Astrocyte (in vitro differentiated cells and primary cell): ENCODE measurements at regions not wholly inside any gene's neighbourhood (a gene's known extent, or its start where the extent isn't known, plus 50 kb on each side); places are given as distances from the start of the nearest gene placed in this dataset.

Source experiments
- DNase-seq: peaks from one replicate; pipeline ENCODE4 v3.0.0-alpha.2; 2010; ENCODE audit warnings: low read depth
- FAIRE-seq: peaks from 2 replicates; lab custom pipeline; 2011; peaks lifted over from hg19 to GRCh38; lab: Jason Lieb, UNC
- H2AFZ ChIP-seq: 2 replicates; pipeline ENCODE4 v1.6.0; 2012; ENCODE audit warnings: low read depth, low read length, inconsistent platforms
- H3K27ac ChIP-seq: 2 replicates; pipeline ENCODE4 v1.5.1; 2011; ENCODE audit warnings: low read depth, low read length, inconsistent platforms
- H3K27me3 ChIP-seq: 2 replicates; pipeline ENCODE4 v1.6.0; 2011; ENCODE audit warnings: low read length, inconsistent platforms; ENCODE audit not compliant: insufficient read depth
- H3K36me3 ChIP-seq: 2 replicates; pipeline ENCODE4 v1.5.1; 2011; ENCODE audit warnings: low read length, inconsistent platforms; ENCODE audit not compliant: insufficient read depth
- H3K4me1 ChIP-seq: 2 replicates; pipeline ENCODE4 v1.5.1; 2011; ENCODE audit warnings: low read length, inconsistent platforms; ENCODE audit not compliant: insufficient read depth
- H3K4me2 ChIP-seq: 2 replicates; pipeline ENCODE4 v1.6.0; 2012; ENCODE audit warnings: low read length, inconsistent platforms
- H3K4me3 ChIP-seq: 2 replicates; pipeline ENCODE4 v1.5.1; 2011; ENCODE audit warnings: low read depth, mild to moderate bottlenecking, low read length, inconsistent platforms; ENCODE audit not compliant: insufficient read depth
- H3K79me2 ChIP-seq: 2 replicates; pipeline ENCODE4 v1.6.0; 2012; ENCODE audit warnings: mild to moderate bottlenecking, low read length, inconsistent platforms; ENCODE audit not compliant: insufficient read depth
- H3K9ac ChIP-seq: 2 replicates; pipeline ENCODE4 v1.6.0; 2012; ENCODE audit warnings: mild to moderate bottlenecking, low read length, inconsistent platforms
- H3K9me3 ChIP-seq: 2 replicates; pipeline ENCODE4 v1.5.1; 2012; ENCODE audit warnings: low read depth, mild to moderate bottlenecking, low read length, inconsistent platforms; ENCODE audit not compliant: insufficient read depth
- H4K20me1 ChIP-seq: 2 replicates; pipeline ENCODE4 v1.6.0; 2012; ENCODE audit warnings: low read length, inconsistent platforms; ENCODE audit not compliant: insufficient read depth
- H3K27ac Mint-ChIP-seq: one replicate; pipeline ENCODE4 v1.8.0; 2021; ENCODE audit warnings: mild to moderate bottlenecking, mixed read lengths; ENCODE audit not compliant: unreplicated experiment
- H3K27me3 Mint-ChIP-seq: one replicate; pipeline ENCODE4 v1.8.0; 2021; ENCODE audit warnings: low read depth, mixed read lengths; ENCODE audit not compliant: unreplicated experiment
- H3K36me3 Mint-ChIP-seq: one replicate; pipeline ENCODE4 v1.8.0; 2021; ENCODE audit warnings: low read depth, mixed read lengths; ENCODE audit not compliant: unreplicated experiment
- H3K4me1 Mint-ChIP-seq: one replicate; pipeline ENCODE4 v1.8.0; 2021; ENCODE audit warnings: low read depth, mixed read lengths; ENCODE audit not compliant: unreplicated experiment
- H3K4me3 Mint-ChIP-seq: one replicate; pipeline ENCODE4 v1.8.0; 2021; ENCODE audit warnings: mild to moderate bottlenecking, moderate library complexity, mixed read lengths; ENCODE audit not compliant: unreplicated experiment
- H3K9me3 Mint-ChIP-seq: one replicate; pipeline ENCODE4 v1.8.0; 2021; ENCODE audit warnings: mild to moderate bottlenecking, mixed read lengths; ENCODE audit not compliant: unreplicated experiment
- EZH2 ChIP-seq: IDR thresholded peaks from 2 replicates; pipeline ENCODE4 v1.6.1; 2012; ENCODE audit warnings: mild to moderate bottlenecking, low read length, inconsistent platforms; ENCODE audit not compliant: insufficient read depth
- TF ChIP-seq, protein P1 (sequence below): IDR thresholded peaks from 2 replicates; pipeline ENCODE4 v1.5.1; 2011; ENCODE audit warnings: low read depth, mild to moderate bottlenecking, inconsistent platforms, low read length, moderate library complexity; ENCODE audit not compliant: insufficient read depth

DNA sequence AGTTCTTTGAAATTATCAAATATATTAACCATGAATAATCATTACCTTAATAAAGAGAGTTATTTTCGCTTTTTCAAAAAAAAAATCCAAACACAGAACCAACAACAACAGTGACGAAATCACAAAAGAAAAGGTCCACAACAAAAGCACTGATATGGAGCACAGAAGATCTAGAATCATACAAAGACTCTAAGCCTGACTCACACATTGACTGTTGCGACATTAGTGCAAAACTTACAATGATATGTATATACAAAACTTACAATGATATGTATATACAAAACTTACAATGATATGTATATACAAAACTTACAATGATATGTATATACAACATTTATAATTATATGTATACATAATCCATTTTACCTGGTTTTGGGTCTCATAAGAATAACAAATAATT, 117.7 kb downstream of the USP22 start:
- Histone ChIP-seq H3K9me3 (no peaks in the 10 kb centered on the region), H3K79me2 (no peaks in the 10 kb centered on the region), H3K9ac (no peak overlapping the region), H3K4me2 (no peak overlapping the region), H3K27me3 (no peaks in the 10 kb centered on the region), H3K36me3 (no peaks in the 10 kb centered on the region), H3K27ac (no peak overlapping the region), H3K4me3 (no peak overlapping the region), H4K20me1 (no peaks in the 10 kb centered on the region), H3K4me1 (peaks cover 31% of the 10 kb centered on the region), H2AFZ (no peak overlapping the region)
- Mint-ChIP-seq H3K36me3 (no peaks in the 10 kb centered on the region), H3K4me1 (peaks cover 39% of the 10 kb centered on the region), H3K9me3 (no peaks in the 10 kb centered on the region), H3K27me3 (no peaks in the 10 kb centered on the region), H3K27ac (no peak overlapping the region), H3K4me3 (no peak overlapping the region)
- FAIRE-seq = no peak
- TF ChIP-seq, protein P1, sequence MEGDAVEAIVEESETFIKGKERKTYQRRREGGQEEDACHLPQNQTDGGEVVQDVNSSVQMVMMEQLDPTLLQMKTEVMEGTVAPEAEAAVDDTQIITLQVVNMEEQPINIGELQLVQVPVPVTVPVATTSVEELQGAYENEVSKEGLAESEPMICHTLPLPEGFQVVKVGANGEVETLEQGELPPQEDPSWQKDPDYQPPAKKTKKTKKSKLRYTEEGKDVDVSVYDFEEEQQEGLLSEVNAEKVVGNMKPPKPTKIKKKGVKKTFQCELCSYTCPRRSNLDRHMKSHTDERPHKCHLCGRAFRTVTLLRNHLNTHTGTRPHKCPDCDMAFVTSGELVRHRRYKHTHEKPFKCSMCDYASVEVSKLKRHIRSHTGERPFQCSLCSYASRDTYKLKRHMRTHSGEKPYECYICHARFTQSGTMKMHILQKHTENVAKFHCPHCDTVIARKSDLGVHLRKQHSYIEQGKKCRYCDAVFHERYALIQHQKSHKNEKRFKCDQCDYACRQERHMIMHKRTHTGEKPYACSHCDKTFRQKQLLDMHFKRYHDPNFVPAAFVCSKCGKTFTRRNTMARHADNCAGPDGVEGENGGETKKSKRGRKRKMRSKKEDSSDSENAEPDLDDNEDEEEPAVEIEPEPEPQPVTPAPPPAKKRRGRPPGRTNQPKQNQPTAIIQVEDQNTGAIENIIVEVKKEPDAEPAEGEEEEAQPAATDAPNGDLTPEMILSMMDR = no peak
- TF ChIP-seq EZH2 = no peak
- no peak for DNase-seq

- Mint-ChIP-seq H3K4me3 (no peak overlapping the region), H3K27me3 (no peaks in the 10 kb centered on the region), H3K27ac (no peak overlapping the region), H3K4me1 (peaks cover 36% of the 10 kb centered on the region), H3K36me3 (no peaks in the 10 kb centered on the region), H3K9me3 (no peaks in the 10 kb centered on the region)
- Histone ChIP-seq H3K79me2 (no peaks in the 10 kb centered on the region), H4K20me1 (no peaks in the 10 kb centered on the region), H3K36me3 (no peaks in the 10 kb centered on the region), H3K27ac (no peak overlapping the region), H3K4me2 (no peak overlapping the region), H3K9ac (no peak overlapping the region), H2AFZ (no peak overlapping the region), H3K9me3 (no peaks in the 10 kb centered on the region), H3K4me1 (peaks cover 27% of the 10 kb centered on the region), H3K27me3 (no peaks in the 10 kb centered on the region), H3K4me3 (no peak overlapping the region)
- FAIRE-seq (no peak), DNase-seq (no peak)
- TF ChIP-seq, protein P1 = no peak
- TF ChIP-seq EZH2 = no peak
These were observed 116.9 kb downstream of the USP22 start for GRCh38 chr17:20925954-20926353.

DNA sequence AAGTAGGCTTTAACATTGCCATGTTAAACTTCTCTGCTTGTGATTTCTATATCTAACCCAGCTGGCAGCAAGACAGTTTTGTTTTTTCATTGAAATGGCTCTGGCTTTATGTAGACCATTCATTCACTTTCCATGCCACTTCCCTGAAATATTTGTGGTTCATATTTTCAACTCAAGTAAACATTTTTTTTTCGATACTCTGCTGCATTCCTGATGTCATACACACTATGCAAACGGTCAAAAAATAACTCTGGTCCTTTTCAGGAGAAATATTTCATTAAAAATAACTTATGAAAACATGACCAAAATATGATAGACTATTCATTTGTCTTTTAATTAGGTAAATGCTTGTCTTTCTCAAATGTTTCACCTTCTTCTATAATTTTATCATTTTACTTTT, 116.3 kb downstream of the USP22 start:
- Histone ChIP-seq H3K36me3 (no peaks in the 10 kb centered on the region), H3K9ac (no peak overlapping the region), H4K20me1 (no peaks in the 10 kb centered on the region), H3K4me3 (no peak overlapping the region), H3K9me3 (no peaks in the 10 kb centered on the region), H2AFZ (no peak overlapping the region), H3K27me3 (no peaks in the 10 kb centered on the region), H3K4me2 (peak overlapping the region; percentile 44), H3K4me1 (peaks cover 21% of the 10 kb centered on the region), H3K79me2 (no peaks in the 10 kb centered on the region), H3K27ac (no peak overlapping the region)
- H3K4me3 Mint-ChIP-seq = no peak overlapping the region
- DNase-seq (peak; percentile 61), FAIRE-seq (peak; percentile 58)
- H3K9me3 Mint-ChIP-seq = no peaks in the 10 kb centered on the region
- peaks cover 36% of the 10 kb centered on the region for H3K4me1 Mint-ChIP-seq
- TF ChIP-seq, protein P1 = no peak
- no peak for TF ChIP-seq EZH2
- H3K27ac Mint-ChIP-seq = peak overlapping the region; percentile 77
- H3K36me3 Mint-ChIP-seq = no peaks in the 10 kb centered on the region
- no peaks in the 10 kb centered on the region for H3K27me3 Mint-ChIP-seq
